ENCODE measurements at regions not wholly inside any gene's neighbourhood (a gene's known extent, or its start where the extent isn't known, plus 50 kb on each side); places are given as distances from the start of the nearest gene placed in this dataset.

DNA sequence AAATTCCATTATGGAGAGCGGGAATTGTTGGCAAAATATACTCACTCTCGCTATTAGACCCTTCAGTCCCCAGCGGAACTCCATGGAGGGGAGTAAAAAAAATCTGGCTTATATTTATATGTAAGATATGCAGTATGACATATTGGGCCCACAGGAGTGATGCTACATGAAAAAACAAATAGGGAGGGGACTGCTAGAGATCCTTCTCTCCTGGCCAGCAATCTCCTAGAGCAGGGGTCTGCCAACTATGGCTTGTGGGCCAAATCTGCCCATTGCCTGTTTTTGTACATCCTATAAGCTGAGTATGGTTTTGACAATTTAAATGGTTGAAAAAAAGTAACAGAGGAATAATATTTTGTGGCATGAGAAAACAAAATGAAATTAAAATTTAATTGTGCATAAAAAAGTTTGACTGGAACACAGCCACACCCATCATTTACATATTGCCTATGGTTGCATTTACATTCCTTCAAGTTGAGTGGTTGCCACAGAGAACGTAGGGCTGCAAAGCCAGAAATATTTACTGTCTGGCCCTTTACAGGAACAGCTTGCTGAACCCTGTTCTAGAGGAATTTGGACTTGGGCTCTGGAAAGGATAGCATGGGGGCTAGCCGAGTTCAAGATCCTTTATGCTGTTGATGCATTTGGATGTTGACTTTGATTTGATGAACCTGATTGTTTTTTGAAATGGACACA lies 197.3 kb upstream of the CLINT1 start:
- H3K4me3 ChIP-seq (replicated peaks in 1 of 3; ENCODE audit: insufficient read depth in 1 of 3, low read depth in 2 of 3, low read length in 3 of 3): no peak overlapping the region
- no peaks in the 10 kb centered on the region for H3K9me3 ChIP-seq (ENCODE audit: low read length)
- no peaks in the 10 kb centered on the region; a peak in 1 of 5 replicates for H3K27me3 ChIP-seq (ENCODE audit: control insufficient read depth in 1 of 2, insufficient read depth in 2 of 2, low read length in 2 of 2)
- no peak for DNase-seq (ENCODE audit: low spot score)
- POLR2A ChIA-PET: no interaction called here
- intact Hi-C loops (cut with micrococcal nuclease; ENCODE audit: unreplicated experiment): no loop called here
- no peak overlapping the region for H3K9ac ChIP-seq (ENCODE audit: insufficient read depth, low read depth, low read length)
- H2AFZ ChIP-seq (ENCODE audit: low read length): no peak overlapping the region
- ATAC-seq: no peak
- no peaks in the 10 kb centered on the region for H3K79me2 ChIP-seq (ENCODE audit: insufficient read depth, low read length)
- FAIRE-seq: no peak
- CTCF ChIA-PET (ENCODE audit: low intra/inter-chr PET ratio, low total read pairs): no interaction called here
- no peaks in the 10 kb centered on the region for H4K20me1 ChIP-seq (ENCODE audit: insufficient read depth, low read length)
- no TSS peak for BruUV-seq (replicated peaks)
- no peaks in the 10 kb centered on the region for H3K4me1 ChIP-seq (ENCODE audit: insufficient read depth, low read length)
- H3K4me2 ChIP-seq (ENCODE audit: low read depth, low read length): no peak overlapping the region
- H3K27ac ChIP-seq (ENCODE audit: extremely low read length, insufficient read depth, low read length): no peak overlapping the region
- H3K36me3 ChIP-seq (replicated peaks in 1 of 2; ENCODE audit: control insufficient read depth in 1 of 2, insufficient read depth in 2 of 2, low read length in 2 of 2): no peaks in the 10 kb centered on the region
- in situ Hi-C loops (cut with HindIII; ENCODE audit: extremely low pct_ligation_motif_present, low pct_unique_long_range_greater_than_20kb): no loop called here
- 14% methylated on average over 5 of the region's 5 CpGs for WGBS (ENCODE audit: low lambda C conversion rate)
- TF ChIP-seq, protein P1, sequence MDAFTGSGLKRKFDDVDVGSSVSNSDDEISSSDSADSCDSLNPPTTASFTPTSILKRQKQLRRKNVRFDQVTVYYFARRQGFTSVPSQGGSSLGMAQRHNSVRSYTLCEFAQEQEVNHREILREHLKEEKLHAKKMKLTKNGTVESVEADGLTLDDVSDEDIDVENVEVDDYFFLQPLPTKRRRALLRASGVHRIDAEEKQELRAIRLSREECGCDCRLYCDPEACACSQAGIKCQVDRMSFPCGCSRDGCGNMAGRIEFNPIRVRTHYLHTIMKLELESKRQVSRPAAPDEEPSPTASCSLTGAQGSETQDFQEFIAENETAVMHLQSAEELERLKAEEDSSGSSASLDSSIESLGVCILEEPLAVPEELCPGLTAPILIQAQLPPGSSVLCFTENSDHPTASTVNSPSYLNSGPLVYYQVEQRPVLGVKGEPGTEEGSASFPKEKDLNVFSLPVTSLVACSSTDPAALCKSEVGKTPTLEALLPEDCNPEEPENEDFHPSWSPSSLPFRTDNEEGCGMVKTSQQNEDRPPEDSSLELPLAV (CRISPR knock-in tag; conservative IDR thresholded peaks at IDR 0.05; ENCODE audit: low read depth): no peak
- TF ChIP-seq, protein P2, sequence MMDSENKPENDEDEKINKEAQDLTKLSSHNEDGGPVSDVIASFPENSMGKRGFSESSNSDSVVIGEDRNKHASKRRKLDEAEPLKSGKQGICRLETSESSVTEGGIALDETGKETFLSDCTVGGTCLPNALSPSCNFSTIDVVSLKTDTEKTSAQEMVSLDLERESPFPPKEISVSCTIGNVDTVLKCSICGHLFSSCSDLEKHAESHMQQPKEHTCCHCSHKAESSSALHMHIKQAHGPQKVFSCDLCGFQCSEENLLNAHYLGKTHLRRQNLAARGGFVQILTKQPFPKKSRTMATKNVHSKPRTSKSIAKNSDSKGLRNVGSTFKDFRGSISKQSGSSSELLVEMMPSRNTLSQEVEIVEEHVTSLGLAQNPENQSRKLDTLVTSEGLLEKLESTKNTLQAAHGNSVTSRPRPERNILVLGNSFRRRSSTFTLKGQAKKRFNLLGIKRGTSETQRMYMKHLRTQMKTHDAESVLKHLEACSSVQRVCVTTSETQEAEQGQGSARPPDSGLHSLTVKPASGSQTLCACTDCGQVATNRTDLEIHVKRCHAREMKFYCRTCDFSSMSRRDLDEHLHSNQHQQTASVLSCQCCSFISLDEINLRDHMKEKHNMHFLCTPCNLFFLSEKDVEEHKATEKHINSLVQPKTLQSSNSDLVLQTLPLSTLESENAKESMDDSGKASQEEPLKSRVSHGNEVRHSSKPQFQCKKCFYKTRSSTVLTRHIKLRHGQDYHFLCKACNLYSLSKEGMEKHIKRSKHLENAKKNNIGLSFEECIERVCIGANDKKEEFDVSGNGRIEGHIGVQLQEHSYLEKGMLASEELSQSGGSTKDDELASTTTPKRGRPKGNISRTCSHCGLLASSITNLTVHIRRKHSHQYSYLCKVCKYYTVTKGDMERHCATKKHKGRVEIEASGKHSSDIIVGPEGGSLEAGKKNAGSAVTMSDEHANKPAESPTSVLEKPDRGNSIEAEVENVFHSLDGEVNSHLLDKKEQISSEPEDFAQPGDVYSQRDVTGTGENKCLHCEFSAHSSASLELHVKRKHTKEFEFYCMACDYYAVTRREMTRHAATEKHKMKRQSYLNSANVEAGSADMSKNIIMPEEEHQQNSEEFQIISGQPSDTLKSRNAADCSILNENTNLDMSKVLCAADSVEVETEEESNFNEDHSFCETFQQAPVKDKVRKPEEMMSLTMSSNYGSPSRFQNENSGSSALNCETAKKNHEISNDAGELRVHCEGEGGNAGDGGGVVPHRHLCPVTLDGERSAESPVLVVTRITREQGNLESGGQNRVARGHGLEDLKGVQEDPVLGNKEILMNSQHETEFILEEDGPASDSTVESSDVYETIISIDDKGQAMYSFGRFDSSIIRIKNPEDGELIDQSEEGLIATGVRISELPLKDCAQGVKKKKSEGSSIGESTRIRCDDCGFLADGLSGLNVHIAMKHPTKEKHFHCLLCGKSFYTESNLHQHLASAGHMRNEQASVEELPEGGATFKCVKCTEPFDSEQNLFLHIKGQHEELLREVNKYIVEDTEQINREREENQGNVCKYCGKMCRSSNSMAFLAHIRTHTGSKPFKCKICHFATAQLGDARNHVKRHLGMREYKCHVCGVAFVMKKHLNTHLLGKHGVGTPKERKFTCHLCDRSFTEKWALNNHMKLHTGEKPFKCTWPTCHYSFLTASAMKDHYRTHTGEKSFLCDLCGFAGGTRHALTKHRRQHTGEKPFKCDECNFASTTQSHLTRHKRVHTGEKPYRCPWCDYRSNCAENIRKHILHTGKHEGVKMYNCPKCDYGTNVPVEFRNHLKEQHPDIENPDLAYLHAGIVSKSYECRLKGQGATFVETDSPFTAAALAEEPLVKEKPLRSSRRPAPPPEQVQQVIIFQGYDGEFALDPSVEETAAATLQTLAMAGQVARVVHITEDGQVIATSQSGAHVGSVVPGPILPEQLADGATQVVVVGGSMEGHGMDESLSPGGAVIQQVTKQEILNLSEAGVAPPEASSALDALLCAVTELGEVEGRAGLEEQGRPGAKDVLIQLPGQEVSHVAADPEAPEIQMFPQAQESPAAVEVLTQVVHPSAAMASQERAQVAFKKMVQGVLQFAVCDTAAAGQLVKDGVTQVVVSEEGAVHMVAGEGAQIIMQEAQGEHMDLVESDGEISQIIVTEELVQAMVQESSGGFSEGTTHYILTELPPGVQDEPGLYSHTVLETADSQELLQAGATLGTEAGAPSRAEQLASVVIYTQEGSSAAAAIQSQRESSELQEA (CRISPR knock-in tag; IDR thresholded peaks at IDR 0.05; ENCODE audit: not compliant biosample characterization): no peak
- TF ChIP-seq PPARG (CRISPR knock-in tag; conservative IDR thresholded peaks at IDR 0.05): no peak
- TF ChIP-seq SPEN (CRISPR knock-in tag; IDR thresholded peaks at IDR 0.05; ENCODE audit: low read depth): no peak
- TF ChIP-seq TBP (CRISPR knock-in tag; IDR thresholded peaks at IDR 0.05): no peak
- TF ChIP-seq, protein P3, sequence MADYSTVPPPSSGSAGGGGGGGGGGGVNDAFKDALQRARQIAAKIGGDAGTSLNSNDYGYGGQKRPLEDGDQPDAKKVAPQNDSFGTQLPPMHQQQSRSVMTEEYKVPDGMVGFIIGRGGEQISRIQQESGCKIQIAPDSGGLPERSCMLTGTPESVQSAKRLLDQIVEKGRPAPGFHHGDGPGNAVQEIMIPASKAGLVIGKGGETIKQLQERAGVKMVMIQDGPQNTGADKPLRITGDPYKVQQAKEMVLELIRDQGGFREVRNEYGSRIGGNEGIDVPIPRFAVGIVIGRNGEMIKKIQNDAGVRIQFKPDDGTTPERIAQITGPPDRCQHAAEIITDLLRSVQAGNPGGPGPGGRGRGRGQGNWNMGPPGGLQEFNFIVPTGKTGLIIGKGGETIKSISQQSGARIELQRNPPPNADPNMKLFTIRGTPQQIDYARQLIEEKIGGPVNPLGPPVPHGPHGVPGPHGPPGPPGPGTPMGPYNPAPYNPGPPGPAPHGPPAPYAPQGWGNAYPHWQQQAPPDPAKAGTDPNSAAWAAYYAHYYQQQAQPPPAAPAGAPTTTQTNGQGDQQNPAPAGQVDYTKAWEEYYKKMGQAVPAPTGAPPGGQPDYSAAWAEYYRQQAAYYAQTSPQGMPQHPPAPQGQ (CRISPR knock-in tag; IDR thresholded peaks at IDR 0.05; ENCODE audit: borderline replicate concordance): no peak
- TF ChIP-seq TBL1XR1 (IDR thresholded peaks at IDR 0.05; ENCODE audit: borderline replicate concordance, low read length, partially characterized antibody): no peak
- TF ChIP-seq ZNF776 (CRISPR knock-in tag; IDR thresholded peaks at IDR 0.05): no peak
- TF ChIP-seq PHF21A (CRISPR knock-in tag; IDR thresholded peaks at IDR 0.05): no peak
- TF ChIP-seq, protein P4, sequence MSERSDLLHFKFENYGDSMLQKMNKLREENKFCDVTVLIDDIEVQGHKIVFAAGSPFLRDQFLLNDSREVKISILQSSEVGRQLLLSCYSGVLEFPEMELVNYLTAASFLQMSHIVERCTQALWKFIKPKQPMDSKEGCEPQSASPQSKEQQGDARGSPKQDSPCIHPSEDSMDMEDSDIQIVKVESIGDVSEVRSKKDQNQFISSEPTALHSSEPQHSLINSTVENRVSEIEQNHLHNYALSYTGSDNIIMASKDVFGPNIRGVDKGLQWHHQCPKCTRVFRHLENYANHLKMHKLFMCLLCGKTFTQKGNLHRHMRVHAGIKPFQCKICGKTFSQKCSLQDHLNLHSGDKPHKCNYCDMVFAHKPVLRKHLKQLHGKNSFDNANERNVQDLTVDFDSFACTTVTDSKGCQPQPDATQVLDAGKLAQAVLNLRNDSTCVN (CRISPR knock-in tag; IDR thresholded peaks at IDR 0.05; ENCODE audit: borderline replicate concordance): no peak
- TF ChIP-seq ZNF253 (CRISPR knock-in tag; IDR thresholded peaks at IDR 0.05; ENCODE audit: borderline replicate concordance): no peak
